ENCODE measurements at regions not wholly inside any gene's neighbourhood (a gene's known extent, or its start where the extent isn't known, plus 50 kb on each side); places are given as distances from the start of the nearest gene placed in this dataset.

DNA sequence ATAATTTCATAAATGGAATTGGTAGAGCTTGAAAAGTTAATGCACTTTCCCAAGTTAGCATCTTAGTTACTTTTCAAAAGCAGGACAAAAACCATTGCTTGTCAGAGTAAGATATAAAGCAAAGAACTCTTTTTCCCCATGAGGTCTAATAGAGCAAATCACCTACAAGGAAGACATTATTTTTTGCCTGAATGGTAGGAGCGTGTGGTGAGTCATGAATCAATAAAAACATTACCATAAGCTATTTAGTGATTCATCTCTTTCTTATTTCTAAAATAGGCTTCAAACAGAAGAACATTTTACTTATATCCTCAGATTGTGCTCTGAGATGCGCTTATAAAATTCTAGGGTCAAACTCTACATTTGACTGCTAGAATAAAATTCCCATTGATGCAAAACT lies 109.4 kb upstream of the GPRIN3 start:
- H3K4me2 ChIP-seq (ENCODE audit: control insufficient read depth, extremely low read depth, insufficient read depth, low read depth, low read length): no peak overlapping the region
- no peaks in the 10 kb centered on the region for H3K9me1 ChIP-seq (ENCODE audit: control insufficient read depth, extremely low read depth, insufficient read depth, low read length)
- FAIRE-seq: no peak
- no peak overlapping the region for H3K27ac ChIP-seq (ENCODE audit: control insufficient read depth, insufficient read depth, low read length)
- H3K4me1 ChIP-seq (ENCODE audit: control insufficient read depth, extremely low read depth, insufficient read depth, low read length): no peaks in the 10 kb centered on the region
- H3K4me3 ChIP-seq (ENCODE audit: control insufficient read depth in 2 of 3, extremely low read depth in 1 of 3, insufficient read depth in 2 of 3, low read depth in 1 of 3, low read length in 3 of 3): no peak overlapping the region
- H3K36me3 ChIP-seq (ENCODE audit: control insufficient read depth in 2 of 2, extremely low read depth in 1 of 2, insufficient read depth in 2 of 2, low read length in 2 of 2): no peaks in the 10 kb centered on the region
- no peak overlapping the region for H2AFZ ChIP-seq (ENCODE audit: control insufficient read depth, low read length)
- DNase-seq (ENCODE audit: low read depth, low spot score): no peak
- no peaks in the 10 kb centered on the region for H3K9me3 ChIP-seq (ENCODE audit: control insufficient read depth, low read depth, low read length)
- TF ChIP-seq, protein P1, sequence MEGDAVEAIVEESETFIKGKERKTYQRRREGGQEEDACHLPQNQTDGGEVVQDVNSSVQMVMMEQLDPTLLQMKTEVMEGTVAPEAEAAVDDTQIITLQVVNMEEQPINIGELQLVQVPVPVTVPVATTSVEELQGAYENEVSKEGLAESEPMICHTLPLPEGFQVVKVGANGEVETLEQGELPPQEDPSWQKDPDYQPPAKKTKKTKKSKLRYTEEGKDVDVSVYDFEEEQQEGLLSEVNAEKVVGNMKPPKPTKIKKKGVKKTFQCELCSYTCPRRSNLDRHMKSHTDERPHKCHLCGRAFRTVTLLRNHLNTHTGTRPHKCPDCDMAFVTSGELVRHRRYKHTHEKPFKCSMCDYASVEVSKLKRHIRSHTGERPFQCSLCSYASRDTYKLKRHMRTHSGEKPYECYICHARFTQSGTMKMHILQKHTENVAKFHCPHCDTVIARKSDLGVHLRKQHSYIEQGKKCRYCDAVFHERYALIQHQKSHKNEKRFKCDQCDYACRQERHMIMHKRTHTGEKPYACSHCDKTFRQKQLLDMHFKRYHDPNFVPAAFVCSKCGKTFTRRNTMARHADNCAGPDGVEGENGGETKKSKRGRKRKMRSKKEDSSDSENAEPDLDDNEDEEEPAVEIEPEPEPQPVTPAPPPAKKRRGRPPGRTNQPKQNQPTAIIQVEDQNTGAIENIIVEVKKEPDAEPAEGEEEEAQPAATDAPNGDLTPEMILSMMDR (optimal IDR thresholded peaks at IDR 0.05 in 1 of 3, IDR thresholded peaks at IDR 0.05 in 1 of 3, conservative IDR thresholded peaks at IDR 0.05 in 1 of 3; ENCODE audit: extremely low read depth in 1 of 3, insufficient read depth in 2 of 3, low read length in 3 of 3): no peak
- TF ChIP-seq EZH2 (IDR thresholded peaks at IDR 0.05; ENCODE audit: low read length): no peak
- dilution Hi-C loops (cut with MboI; ENCODE audit: extremely low pct_ligation_motif_present, low sequenced_read_pairs): no loop called here
- H3K9ac ChIP-seq (ENCODE audit: control insufficient read depth, extremely low read depth, insufficient read depth, low read length): no peak overlapping the region
- no peaks in the 10 kb centered on the region for H3K27me3 ChIP-seq (ENCODE audit: control insufficient read depth, extremely low read depth, insufficient read depth, low read length)
- H4K20me1 ChIP-seq (ENCODE audit: control insufficient read depth, extremely low read depth, insufficient read depth, low read length): no peaks in the 10 kb centered on the region
- no peaks in the 10 kb centered on the region for H3K79me2 ChIP-seq (ENCODE audit: control insufficient read depth, insufficient read depth, low read length)

DNA sequence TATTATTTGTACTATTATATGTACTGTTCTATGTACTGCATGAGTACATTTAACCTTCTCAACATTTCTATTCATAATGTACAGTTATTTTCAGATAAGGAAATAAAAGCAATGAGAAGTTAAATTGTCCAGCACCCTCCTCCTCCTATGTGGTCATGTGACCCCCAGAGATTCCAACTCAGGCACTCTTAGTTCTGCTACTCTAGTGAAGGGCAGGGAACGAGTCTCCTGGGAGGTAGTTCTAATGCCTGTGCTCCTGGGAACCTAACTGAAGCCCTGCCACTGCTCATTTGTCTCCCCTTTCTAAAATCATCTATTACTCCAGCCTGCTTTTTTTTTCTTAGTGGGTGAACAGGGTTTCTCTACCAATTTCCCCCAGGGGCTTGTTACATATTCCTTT lies 105.9 kb upstream of the GPRIN3 start:
- dilution Hi-C loops (cut with MboI; ENCODE audit: extremely low pct_ligation_motif_present, low sequenced_read_pairs): no loop called here
- no peak overlapping the region for H3K4me3 ChIP-seq (ENCODE audit: control insufficient read depth in 2 of 3, extremely low read depth in 1 of 3, insufficient read depth in 2 of 3, low read depth in 1 of 3, low read length in 3 of 3)
- FAIRE-seq (no peak), DNase-seq (ENCODE audit: low read depth, low spot score) (no peak)
- no peak overlapping the region for H2AFZ ChIP-seq (ENCODE audit: control insufficient read depth, low read length)
- no peaks in the 10 kb centered on the region for H3K9me1 ChIP-seq (ENCODE audit: control insufficient read depth, extremely low read depth, insufficient read depth, low read length)
- no peaks in the 10 kb centered on the region for H3K36me3 ChIP-seq (ENCODE audit: control insufficient read depth in 2 of 2, extremely low read depth in 1 of 2, insufficient read depth in 2 of 2, low read length in 2 of 2)
- no peak for TF ChIP-seq EZH2 (IDR thresholded peaks at IDR 0.05; ENCODE audit: low read length)
- TF ChIP-seq, protein P1 (optimal IDR thresholded peaks at IDR 0.05 in 1 of 3, IDR thresholded peaks at IDR 0.05 in 1 of 3, conservative IDR thresholded peaks at IDR 0.05 in 1 of 3; ENCODE audit: extremely low read depth in 1 of 3, insufficient read depth in 2 of 3, low read length in 3 of 3): no peak
- H3K27me3 ChIP-seq (ENCODE audit: control insufficient read depth, extremely low read depth, insufficient read depth, low read length): no peaks in the 10 kb centered on the region
- H3K9ac ChIP-seq (ENCODE audit: control insufficient read depth, extremely low read depth, insufficient read depth, low read length): no peak overlapping the region
- H3K79me2 ChIP-seq (ENCODE audit: control insufficient read depth, insufficient read depth, low read length): no peaks in the 10 kb centered on the region
- no peak overlapping the region for H3K27ac ChIP-seq (ENCODE audit: control insufficient read depth, insufficient read depth, low read length)
- H3K4me1 ChIP-seq (ENCODE audit: control insufficient read depth, extremely low read depth, insufficient read depth, low read length): no peaks in the 10 kb centered on the region
- H3K4me2 ChIP-seq (ENCODE audit: control insufficient read depth, extremely low read depth, insufficient read depth, low read depth, low read length): no peak overlapping the region
- H3K9me3 ChIP-seq (ENCODE audit: control insufficient read depth, low read depth, low read length): no peaks in the 10 kb centered on the region
- H4K20me1 ChIP-seq (ENCODE audit: control insufficient read depth, extremely low read depth, insufficient read depth, low read length): no peaks in the 10 kb centered on the region

All from keratinocyte (primary cell).